Astrocyte (in vitro differentiated cells and primary cell): ENCODE measurements at regions not wholly inside any gene's neighbourhood (a gene's known extent, or its start where the extent isn't known, plus 50 kb on each side); places are given as distances from the start of the nearest gene placed in this dataset.

ENCODE experiments used
- DNase-seq: peaks from one replicate; pipeline ENCODE4 v3.0.0-alpha.2; 2010; ENCODE audit warnings: low read depth
- FAIRE-seq: peaks from 2 replicates; lab custom pipeline; 2011; peaks lifted over from hg19 to GRCh38; lab: Jason Lieb, UNC
- H2AFZ ChIP-seq: 2 replicates; pipeline ENCODE4 v1.6.0; 2012; ENCODE audit warnings: low read depth, low read length, inconsistent platforms
- H3K27ac ChIP-seq: 2 replicates; pipeline ENCODE4 v1.5.1; 2011; ENCODE audit warnings: low read depth, low read length, inconsistent platforms
- H3K27me3 ChIP-seq: 2 replicates; pipeline ENCODE4 v1.6.0; 2011; ENCODE audit warnings: low read length, inconsistent platforms; ENCODE audit not compliant: insufficient read depth
- H3K36me3 ChIP-seq: 2 replicates; pipeline ENCODE4 v1.5.1; 2011; ENCODE audit warnings: low read length, inconsistent platforms; ENCODE audit not compliant: insufficient read depth
- H3K4me1 ChIP-seq: 2 replicates; pipeline ENCODE4 v1.5.1; 2011; ENCODE audit warnings: low read length, inconsistent platforms; ENCODE audit not compliant: insufficient read depth
- H3K4me2 ChIP-seq: 2 replicates; pipeline ENCODE4 v1.6.0; 2012; ENCODE audit warnings: low read length, inconsistent platforms
- H3K4me3 ChIP-seq: 2 replicates; pipeline ENCODE4 v1.5.1; 2011; ENCODE audit warnings: low read depth, mild to moderate bottlenecking, low read length, inconsistent platforms; ENCODE audit not compliant: insufficient read depth
- H3K79me2 ChIP-seq: 2 replicates; pipeline ENCODE4 v1.6.0; 2012; ENCODE audit warnings: mild to moderate bottlenecking, low read length, inconsistent platforms; ENCODE audit not compliant: insufficient read depth
- H3K9ac ChIP-seq: 2 replicates; pipeline ENCODE4 v1.6.0; 2012; ENCODE audit warnings: mild to moderate bottlenecking, low read length, inconsistent platforms
- H3K9me3 ChIP-seq: 2 replicates; pipeline ENCODE4 v1.5.1; 2012; ENCODE audit warnings: low read depth, mild to moderate bottlenecking, low read length, inconsistent platforms; ENCODE audit not compliant: insufficient read depth
- H4K20me1 ChIP-seq: 2 replicates; pipeline ENCODE4 v1.6.0; 2012; ENCODE audit warnings: low read length, inconsistent platforms; ENCODE audit not compliant: insufficient read depth
- H3K27ac Mint-ChIP-seq: one replicate; pipeline ENCODE4 v1.8.0; 2021; ENCODE audit warnings: mild to moderate bottlenecking, mixed read lengths; ENCODE audit not compliant: unreplicated experiment
- H3K27me3 Mint-ChIP-seq: one replicate; pipeline ENCODE4 v1.8.0; 2021; ENCODE audit warnings: low read depth, mixed read lengths; ENCODE audit not compliant: unreplicated experiment
- H3K36me3 Mint-ChIP-seq: one replicate; pipeline ENCODE4 v1.8.0; 2021; ENCODE audit warnings: low read depth, mixed read lengths; ENCODE audit not compliant: unreplicated experiment
- H3K4me1 Mint-ChIP-seq: one replicate; pipeline ENCODE4 v1.8.0; 2021; ENCODE audit warnings: low read depth, mixed read lengths; ENCODE audit not compliant: unreplicated experiment
- H3K4me3 Mint-ChIP-seq: one replicate; pipeline ENCODE4 v1.8.0; 2021; ENCODE audit warnings: mild to moderate bottlenecking, moderate library complexity, mixed read lengths; ENCODE audit not compliant: unreplicated experiment
- H3K9me3 Mint-ChIP-seq: one replicate; pipeline ENCODE4 v1.8.0; 2021; ENCODE audit warnings: mild to moderate bottlenecking, mixed read lengths; ENCODE audit not compliant: unreplicated experiment
- CTCF ChIP-seq: IDR thresholded peaks from 2 replicates; pipeline ENCODE4 v1.5.1; 2011; ENCODE audit warnings: low read depth, mild to moderate bottlenecking, inconsistent platforms, low read length, moderate library complexity; ENCODE audit not compliant: insufficient read depth
- EZH2 ChIP-seq: IDR thresholded peaks from 2 replicates; pipeline ENCODE4 v1.6.1; 2012; ENCODE audit warnings: mild to moderate bottlenecking, low read length, inconsistent platforms; ENCODE audit not compliant: insufficient read depth

- H2AFZ ChIP-seq, result no peak overlapping the region
- no peak overlapping the region for H3K27ac ChIP-seq
- DNase-seq (no peak), FAIRE-seq (no peak)
- no peak overlapping the region for H3K9ac ChIP-seq
- H3K9me3 ChIP-seq, result no peaks in the 10 kb centered on the region
- TF ChIP-seq EZH2, result no peak
- TF ChIP-seq CTCF, result no peak
- H3K79me2 ChIP-seq, result no peaks in the 10 kb centered on the region
- no peaks in the 10 kb centered on the region for H3K4me1 ChIP-seq
- H3K9me3 Mint-ChIP-seq, result no peaks in the 10 kb centered on the region
- no peaks in the 10 kb centered on the region for H3K27me3 Mint-ChIP-seq
- H3K27me3 ChIP-seq, result no peaks in the 10 kb centered on the region
- no peaks in the 10 kb centered on the region for H3K36me3 ChIP-seq
- H3K4me3 ChIP-seq, result no peak overlapping the region
- peaks cover 3% of the 10 kb centered on the region for H3K4me1 Mint-ChIP-seq
- H3K4me2 ChIP-seq, result no peak overlapping the region
- no peak overlapping the region for H3K4me3 Mint-ChIP-seq
- H3K27ac Mint-ChIP-seq, result no peak overlapping the region
- H3K36me3 Mint-ChIP-seq, result no peaks in the 10 kb centered on the region
- no peaks in the 10 kb centered on the region for H4K20me1 ChIP-seq
Observed at GRCh38 chr3:146382386-146382785, 87.0 kb downstream of the PLSCR2 start.

- no peak overlapping the region for H3K27ac Mint-ChIP-seq
- H2AFZ ChIP-seq, result no peak overlapping the region
Observed at GRCh38 chr3:146380046-146380445, 89.3 kb downstream of the PLSCR2 start.

More at GRCh38 chr3:146380046-146380445, 89.3 kb downstream of the PLSCR2 start:
- no peaks in the 10 kb centered on the region for H3K27me3 Mint-ChIP-seq
- FAIRE-seq (no peak), DNase-seq (no peak)
- no peak overlapping the region for H3K4me3 Mint-ChIP-seq
- Histone ChIP-seq H3K27ac (no peak overlapping the region), H3K36me3 (no peaks in the 10 kb centered on the region), H4K20me1 (no peaks in the 10 kb centered on the region), H3K27me3 (no peaks in the 10 kb centered on the region), H3K9me3 (no peaks in the 10 kb centered on the region), H3K4me3 (no peak overlapping the region), H3K4me2 (no peak overlapping the region), H3K4me1 (no peaks in the 10 kb centered on the region), H3K9ac (no peak overlapping the region), H3K79me2 (no peaks in the 10 kb centered on the region)
- peaks cover 2% of the 10 kb centered on the region for H3K4me1 Mint-ChIP-seq
- TF ChIP-seq CTCF (no peak), EZH2 (no peak)
- H3K9me3 Mint-ChIP-seq, result no peaks in the 10 kb centered on the region
- H3K36me3 Mint-ChIP-seq, result no peaks in the 10 kb centered on the region
